Kidney epithelial cell (primary cell): ENCODE measurements at regions not wholly inside any gene's neighbourhood (a gene's known extent, or its start where the extent isn't known, plus 50 kb on each side); places are given as distances from the start of the nearest gene placed in this dataset.
A peak's percentile ranks its signal among the peaks of the same experiment; 100 is the strongest.

Experiments used
- DNase-seq: peaks from one replicate; pipeline ENCODE4 v3.0.0-alpha.2; 2010; ENCODE audit warnings: low read depth
- H3K27me3 ChIP-seq: 2 replicates; pipeline ENCODE4 v1.6.0; 2011; ENCODE audit warnings: low read length; ENCODE audit not compliant: control insufficient read depth, insufficient read depth
- H3K36me3 ChIP-seq: 2 replicates; pipeline ENCODE4 v1.5.1; 2011; ENCODE audit warnings: low read length; ENCODE audit not compliant: control insufficient read depth, insufficient read depth
- H3K4me3 ChIP-seq: 2 replicates; pipeline ENCODE4 v1.5.1; 2011; ENCODE audit warnings: low read depth, mild to moderate bottlenecking, control low read depth, low read length
- CTCF ChIP-seq: IDR thresholded peaks from 2 replicates; pipeline ENCODE4 v1.5.1; 2011; ENCODE audit warnings: mild to moderate bottlenecking, moderate library complexity, low read length, control low read depth, inconsistent platforms; ENCODE audit not compliant: insufficient read depth, poor library complexity, severe bottlenecking

DNA sequence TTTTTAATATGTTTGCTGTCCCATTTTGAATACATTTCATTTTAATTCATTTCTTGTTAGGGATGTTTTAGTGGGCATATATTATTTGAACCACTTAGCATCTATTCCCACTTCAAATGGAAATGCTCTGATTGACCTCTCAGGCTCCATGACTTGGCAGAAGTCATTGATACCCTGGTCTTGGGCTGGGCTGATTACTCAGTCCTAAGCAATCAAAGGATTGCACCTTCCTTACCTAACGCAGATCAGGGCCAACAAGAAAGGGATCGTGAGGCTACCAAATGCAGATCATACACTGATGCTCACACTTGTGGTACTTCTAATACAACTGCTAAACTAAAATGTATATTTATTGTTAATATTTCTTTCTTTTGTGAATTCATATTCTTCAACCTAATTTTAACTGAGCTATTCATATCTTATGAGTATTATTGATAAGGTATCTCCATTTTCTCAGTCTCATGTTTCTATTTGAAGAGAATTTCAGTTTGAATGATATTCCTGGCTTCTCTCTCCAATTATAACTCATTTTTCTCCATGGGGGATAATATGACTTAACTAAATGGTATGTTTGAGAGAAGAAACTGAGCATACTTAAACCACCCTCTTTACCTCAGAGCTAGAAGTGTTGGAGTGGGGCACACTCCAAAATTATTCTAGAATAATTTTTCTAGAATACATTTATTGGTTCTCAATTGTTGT is 615.5 kb upstream of the ADAMTS5 start:
- no peak overlapping the region for H3K4me3 ChIP-seq
- DNase-seq, result no peak

GRCh38 chr21:27581168-27581567 is 614.3 kb upstream of the ADAMTS5 start:
- no peaks in the 10 kb centered on the region for H3K27me3 ChIP-seq
- no peaks in the 10 kb centered on the region for H3K36me3 ChIP-seq
- no peak for TF ChIP-seq CTCF
- DNase-seq, result no peak
- H3K4me3 ChIP-seq, result no peak overlapping the region

More for the DNA sequence above, 615.5 kb upstream of the ADAMTS5 start:
- no peak for TF ChIP-seq CTCF
- Histone ChIP-seq H3K27me3 (no peaks in the 10 kb centered on the region), H3K36me3 (no peaks in the 10 kb centered on the region)

- DNase-seq, result no peak
- TF ChIP-seq CTCF, result no peak
- Histone ChIP-seq H3K36me3 (no peaks in the 10 kb centered on the region), H3K4me3 (no peak overlapping the region), H3K27me3 (no peaks in the 10 kb centered on the region)
Observed at GRCh38 chr21:27580276-27580675, 613.4 kb upstream of the ADAMTS5 start.

- TF ChIP-seq CTCF, result no peak
- DNase-seq, result no peak
- Histone ChIP-seq H3K27me3 (no peaks in the 10 kb centered on the region), H3K4me3 (no peak overlapping the region), H3K36me3 (no peaks in the 10 kb centered on the region)
Observed at GRCh38 chr21:27578741-27579265, 611.9 kb upstream of the ADAMTS5 start.

DNA sequence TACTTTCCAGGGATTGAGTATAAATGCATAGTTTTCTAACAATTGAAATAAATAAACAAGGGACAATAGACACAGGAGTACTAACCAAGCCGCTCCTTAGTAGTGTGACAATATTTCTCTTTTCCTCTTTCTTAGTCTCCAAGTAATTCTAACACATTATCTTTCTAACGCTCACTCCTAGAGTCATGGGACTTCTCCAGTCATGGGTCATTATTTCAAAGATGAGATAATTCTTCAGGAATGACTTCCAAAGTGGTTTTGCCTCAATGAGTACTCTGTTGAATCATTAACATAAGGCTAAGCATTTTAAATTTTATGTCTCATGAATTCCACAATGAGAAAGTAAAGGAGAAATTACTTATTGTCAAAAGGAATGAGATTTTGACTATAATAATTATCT is 605.8 kb upstream of the ADAMTS5 start:
- Histone ChIP-seq H3K27me3 (no peaks in the 10 kb centered on the region), H3K4me3 (no peak overlapping the region), H3K36me3 (no peaks in the 10 kb centered on the region)
- TF ChIP-seq CTCF, result no peak
- peak; percentile 87 for DNase-seq

GRCh38 chr21:27571706-27572105 is 604.8 kb upstream of the ADAMTS5 start:
- Histone ChIP-seq H3K36me3 (no peaks in the 10 kb centered on the region), H3K27me3 (no peaks in the 10 kb centered on the region), H3K4me3 (no peak overlapping the region)
- peak; percentile 96 for DNase-seq
- TF ChIP-seq CTCF, result no peak
